ENCODE measurements at regions not wholly inside any gene's neighbourhood (a gene's known extent, or its start where the extent isn't known, plus 50 kb on each side); places are given as distances from the start of the nearest gene placed in this dataset.
"Not testable (repeated sequence)": the region's sequence is repeated elsewhere in the genome, so short reads cannot be mapped to it uniquely, and the experiment has no call there.

DNA sequence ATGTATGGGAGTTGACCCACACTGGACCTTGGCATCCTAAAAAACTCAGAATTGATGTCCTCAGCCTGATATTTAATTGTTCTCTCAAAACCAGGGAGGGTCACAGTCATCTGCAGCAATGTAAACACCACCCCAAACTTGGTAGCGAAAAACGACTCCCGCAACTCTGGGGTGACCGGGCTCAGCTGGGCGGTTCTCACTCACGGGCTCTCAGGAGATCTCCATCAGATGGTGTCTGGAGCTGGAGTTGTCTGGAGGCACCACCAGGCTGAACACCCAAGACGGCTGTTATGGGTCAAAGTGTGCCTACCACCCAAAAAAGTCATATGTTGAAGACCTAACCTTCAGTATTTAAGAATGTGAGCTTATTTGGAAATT, 50.9 kb upstream of the NXT1 start:
- DNase-seq (ENCODE audit: low read depth) = no peak

- DNase-seq (ENCODE audit: low read depth) = no peak
These were observed 51.5 kb upstream of the NXT1 start for GRCh38 chr20:23298926-23299672.

GRCh38 chr20:23298155-23298554, 52.4 kb upstream of the NXT1 start:
- no peak for DNase-seq (ENCODE audit: low read depth)

DNA sequence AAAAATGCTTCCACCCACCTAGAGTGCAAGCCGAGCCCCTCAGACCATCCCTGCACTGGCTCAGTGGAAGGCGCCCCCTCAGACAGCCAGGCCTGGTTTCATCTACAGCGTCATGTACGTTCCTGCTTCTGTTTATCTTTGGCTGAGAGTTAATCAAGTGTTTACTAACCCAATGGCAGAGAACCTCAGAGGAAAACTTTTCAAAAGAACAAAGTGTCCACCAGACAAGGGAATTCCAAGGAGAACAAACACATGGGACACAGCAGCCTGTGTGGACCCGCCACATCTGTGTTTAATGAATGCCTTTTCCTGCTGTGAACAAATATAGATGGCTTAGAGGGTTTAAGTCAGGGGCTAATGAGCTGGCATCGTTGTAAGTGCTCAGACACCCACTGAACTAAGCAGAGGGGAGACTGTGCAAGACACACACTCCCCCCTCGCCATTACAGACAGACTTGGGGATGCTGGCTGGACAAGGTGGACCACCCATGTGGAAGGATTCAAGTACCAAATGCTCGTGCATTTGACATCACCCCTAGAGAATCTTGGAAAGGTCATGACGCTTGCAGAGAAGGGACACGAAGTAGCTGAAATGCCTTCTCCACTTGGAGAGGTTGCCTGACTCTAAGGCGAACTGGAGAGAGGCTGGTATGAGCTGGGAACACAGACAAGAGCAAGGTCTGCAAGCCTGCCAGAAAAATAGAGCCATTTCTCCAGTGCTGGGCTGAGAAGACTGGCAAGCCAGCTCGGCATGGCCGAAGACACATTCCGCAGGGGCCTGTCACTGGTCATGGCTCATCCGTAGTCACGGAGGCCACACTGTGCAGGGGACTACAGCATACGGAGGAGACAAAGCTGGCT, 53.5 kb upstream of the NXT1 start:
- no peak for DNase-seq (ENCODE audit: low read depth)

- no peak for DNase-seq (ENCODE audit: low read depth)
These were observed 54.7 kb upstream of the NXT1 start for GRCh38 chr20:23295934-23296333.

DNA sequence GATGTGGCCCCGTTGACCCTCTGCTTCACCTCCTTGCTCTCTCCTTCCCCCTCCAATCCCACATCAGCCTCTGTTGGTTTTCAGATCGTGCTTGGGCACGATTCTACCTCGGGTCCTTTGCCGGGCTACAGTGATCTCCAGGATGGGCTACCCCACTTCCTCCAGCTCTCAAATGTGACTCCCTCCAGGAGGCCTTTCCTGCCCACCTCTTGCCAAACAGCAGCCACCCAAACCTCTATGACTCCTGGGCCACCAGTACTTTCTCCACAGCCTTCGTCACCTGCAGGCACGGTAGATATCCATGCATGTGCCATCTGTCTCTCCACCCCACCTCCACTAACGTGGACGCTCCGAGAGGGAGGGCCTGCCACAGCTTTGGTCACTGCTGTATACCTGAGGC, 55.9 kb upstream of the NXT1 start:
- no peak for DNase-seq (ENCODE audit: low read depth)

DNA sequence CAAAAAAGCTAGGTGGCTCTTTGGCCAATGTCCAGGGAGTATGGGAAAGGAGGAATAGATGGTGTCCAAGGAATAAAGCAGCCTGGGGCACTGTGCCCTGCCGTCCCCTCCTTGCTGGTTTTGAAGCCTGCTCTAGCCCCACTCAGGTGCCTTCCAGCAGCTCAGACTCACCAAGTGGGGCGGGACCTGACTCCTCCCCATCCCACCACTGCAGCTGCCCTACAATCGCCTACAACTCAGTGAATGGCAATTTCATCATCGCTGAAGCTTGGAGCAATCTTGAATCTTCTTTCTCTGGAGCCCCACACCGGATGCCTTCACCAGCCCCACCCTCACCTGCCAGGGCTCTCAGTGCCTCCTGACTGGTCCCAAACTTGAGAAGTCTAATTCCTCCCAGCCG, 56.4 kb upstream of the NXT1 start:
- DNase-seq (ENCODE audit: low read depth) = no peak

DNA sequence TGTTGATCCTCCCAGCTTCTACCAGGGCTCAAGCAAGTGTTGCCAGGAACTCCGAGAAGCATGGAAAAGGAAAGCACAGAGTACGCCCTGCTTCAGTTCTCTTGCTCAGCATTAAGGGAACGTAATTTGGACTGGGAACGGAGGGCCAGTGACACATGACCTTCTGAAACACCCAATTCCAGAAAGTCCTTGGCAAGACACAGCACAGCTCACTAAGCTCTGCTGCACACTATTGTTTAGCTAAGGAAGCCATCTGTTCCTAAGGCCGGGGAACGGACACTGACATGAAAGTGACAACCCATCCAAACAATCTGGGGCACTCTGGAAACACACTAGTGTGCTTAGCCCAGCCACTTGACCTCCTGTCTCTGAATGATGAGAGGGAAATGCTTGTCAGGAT, 56.9 kb upstream of the NXT1 start:
- DNase-seq (ENCODE audit: low read depth) = no peak

DNA sequence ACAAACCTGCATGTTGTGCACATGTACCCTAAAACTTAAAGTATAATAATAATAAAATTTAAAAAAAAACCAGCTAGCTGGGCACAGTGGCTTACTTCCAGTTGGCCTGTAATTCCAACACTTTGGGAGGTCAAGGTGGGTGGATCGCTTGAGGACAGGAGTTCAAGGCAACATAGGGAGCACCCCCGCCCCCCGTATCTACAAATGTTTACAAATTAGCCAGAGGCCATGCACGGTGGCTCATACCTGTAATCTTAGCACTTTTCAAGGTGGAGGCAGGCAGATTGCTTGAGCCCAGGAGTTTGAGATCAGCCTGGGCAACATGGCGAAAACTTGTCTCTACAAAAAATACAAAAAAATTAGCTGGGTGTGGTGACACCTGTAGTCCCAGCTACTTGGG, 58.3 kb upstream of the NXT1 start:
- not testable (repeated sequence) for DNase-seq (ENCODE audit: low read depth)

DNA sequence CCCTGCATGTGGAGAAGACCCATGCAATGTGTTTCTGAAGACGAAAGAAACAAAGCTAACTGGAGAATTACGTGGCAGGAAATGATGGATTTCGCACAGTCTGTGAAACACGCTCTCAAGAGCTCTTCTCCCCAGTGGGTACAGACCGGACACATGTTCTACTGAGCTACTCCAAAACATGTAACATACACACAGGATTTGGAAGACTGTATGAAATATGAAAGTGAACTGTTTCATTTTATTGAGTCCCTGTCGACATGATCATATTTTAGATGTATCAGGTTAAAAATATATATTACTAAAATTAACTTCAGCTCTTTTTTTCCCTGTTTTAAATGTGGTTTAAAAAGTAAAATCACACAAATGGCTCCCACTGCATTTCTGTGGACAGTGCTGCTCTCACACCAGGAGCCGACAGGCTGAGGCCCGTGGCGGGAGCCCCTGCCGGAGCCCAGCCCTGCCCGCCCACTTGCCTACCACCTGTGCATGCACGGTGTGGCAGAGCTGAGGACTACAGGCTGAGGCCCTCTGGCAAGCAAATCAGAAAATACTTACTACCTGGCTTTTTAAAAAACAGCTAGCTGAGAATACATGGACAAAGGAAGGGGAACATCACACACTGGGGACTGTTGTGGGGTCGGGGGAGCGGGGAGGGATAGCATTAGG, 58.9 kb upstream of the NXT1 start:
- no peak for DNase-seq (ENCODE audit: low read depth)

DNA sequence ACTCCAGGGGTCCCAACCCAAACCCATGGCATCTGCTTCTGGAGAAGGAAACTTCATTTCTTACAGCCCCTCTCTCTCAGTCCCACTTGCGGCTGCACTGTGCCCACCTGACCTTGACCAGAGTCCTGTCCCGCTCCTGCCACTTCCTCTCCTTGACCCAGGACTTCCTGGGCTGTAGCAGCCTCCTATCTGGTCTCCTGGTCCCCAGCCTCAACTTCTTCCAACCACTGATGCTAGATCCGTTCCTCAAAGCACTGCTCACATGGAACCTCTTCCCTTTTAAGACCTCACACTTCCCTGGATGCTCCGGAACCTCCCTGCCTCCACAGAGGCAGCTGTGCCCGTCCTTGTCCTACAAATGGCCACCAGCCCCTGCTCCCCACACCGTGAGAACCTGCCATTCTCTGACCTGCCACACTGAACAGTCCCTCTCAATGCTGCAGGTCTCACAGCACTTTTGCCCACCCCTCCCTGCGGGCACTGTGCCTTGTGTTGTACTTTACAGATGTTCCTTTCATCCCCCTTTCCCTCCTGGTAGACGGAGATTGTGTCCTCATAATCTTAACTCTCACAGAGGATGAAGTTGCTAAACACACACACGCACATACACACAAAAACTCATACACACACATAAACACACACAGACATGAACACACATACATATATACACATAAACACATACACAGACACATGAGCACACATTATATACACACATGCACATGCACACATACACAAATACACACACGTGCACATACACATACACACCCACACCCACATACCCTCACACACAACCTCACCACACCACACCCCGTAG, 59.6 kb upstream of the NXT1 start:
- no peak for DNase-seq (ENCODE audit: low read depth)

- no peak for DNase-seq (ENCODE audit: low read depth)
These were observed 60.7 kb upstream of the NXT1 start for GRCh38 chr20:23289724-23290395.

DNA sequence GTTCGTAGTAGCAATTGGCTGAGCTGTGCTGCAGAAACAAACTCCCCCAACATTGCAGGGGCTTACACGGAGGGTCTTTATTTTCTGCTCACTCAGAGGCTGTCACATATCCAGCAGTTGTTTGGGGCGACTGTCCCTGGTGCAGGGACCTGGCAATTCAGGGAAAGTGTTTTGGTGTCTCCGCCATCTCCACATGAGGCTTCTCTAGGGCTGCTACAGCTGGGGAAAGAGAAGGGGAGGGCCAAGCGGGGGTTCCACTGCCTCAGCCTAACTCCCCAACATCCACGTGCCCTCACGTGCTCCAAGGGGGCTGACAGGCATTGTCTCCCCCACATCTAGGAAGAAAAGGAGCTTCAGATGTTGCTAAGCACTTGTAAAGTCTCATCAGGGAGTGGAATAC, 61.3 kb upstream of the NXT1 start:
- DNase-seq (ENCODE audit: low read depth) = no peak

- DNase-seq (ENCODE audit: low read depth) = no peak
These were observed 63.0 kb upstream of the NXT1 start for GRCh38 chr20:23287354-23288190.

- no peak for DNase-seq (ENCODE audit: low read depth)
These were observed 64.2 kb upstream of the NXT1 start for GRCh38 chr20:23286346-23286745.

DNA sequence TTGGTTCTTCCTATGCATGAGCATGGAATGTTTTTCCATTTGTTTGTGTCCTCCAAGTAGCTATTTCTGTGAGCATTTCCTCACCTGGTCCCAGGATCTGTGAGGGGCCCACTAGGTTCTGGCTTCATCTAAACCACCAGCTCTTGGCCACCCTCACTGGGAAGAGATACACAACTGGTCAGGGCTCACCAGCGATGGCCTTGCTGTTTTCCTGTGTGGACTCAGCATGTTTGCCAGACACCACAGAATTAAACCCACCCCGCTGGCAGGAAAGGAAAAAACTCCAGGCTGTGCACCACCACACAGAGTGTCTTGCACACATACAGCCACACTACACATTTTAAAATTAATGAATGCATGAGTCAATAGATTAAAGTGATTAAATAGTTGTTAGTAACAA, 65.1 kb upstream of the NXT1 start:
- DNase-seq (ENCODE audit: low read depth) = no peak

- no peak for DNase-seq (ENCODE audit: low read depth)
These were observed 66.6 kb upstream of the NXT1 start for GRCh38 chr20:23284009-23284408.

- DNase-seq (ENCODE audit: low read depth) = no peak
These were observed 67.3 kb upstream of the NXT1 start for GRCh38 chr20:23283096-23283850.

DNA sequence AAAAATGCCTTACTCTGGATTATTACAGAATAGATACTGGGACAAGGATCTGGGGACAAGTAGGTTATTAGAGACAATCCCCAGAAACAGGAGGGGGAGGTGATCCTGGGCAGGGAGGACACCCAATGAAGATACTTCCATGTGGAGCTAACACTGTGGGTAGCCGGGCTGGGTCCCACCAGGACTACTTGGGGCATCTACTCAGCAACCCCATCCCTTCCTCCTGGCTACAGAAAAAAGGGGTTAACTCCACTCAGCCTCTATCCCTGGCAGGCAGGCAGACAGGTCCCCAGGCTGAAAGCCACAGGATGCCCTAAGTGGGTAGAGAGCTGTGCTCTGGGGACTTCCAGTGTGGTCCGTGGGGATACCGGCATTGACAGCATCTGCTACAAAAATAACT, 68.0 kb upstream of the NXT1 start:
- no peak for DNase-seq (ENCODE audit: low read depth)

- DNase-seq (ENCODE audit: low read depth) = no peak
These were observed 68.5 kb upstream of the NXT1 start for GRCh38 chr20:23282111-23282510.
